ENCODE measurements at regions not wholly inside any gene's neighbourhood (a gene's known extent, or its start where the extent isn't known, plus 50 kb on each side); places are given as distances from the start of the nearest gene placed in this dataset.

DNA sequence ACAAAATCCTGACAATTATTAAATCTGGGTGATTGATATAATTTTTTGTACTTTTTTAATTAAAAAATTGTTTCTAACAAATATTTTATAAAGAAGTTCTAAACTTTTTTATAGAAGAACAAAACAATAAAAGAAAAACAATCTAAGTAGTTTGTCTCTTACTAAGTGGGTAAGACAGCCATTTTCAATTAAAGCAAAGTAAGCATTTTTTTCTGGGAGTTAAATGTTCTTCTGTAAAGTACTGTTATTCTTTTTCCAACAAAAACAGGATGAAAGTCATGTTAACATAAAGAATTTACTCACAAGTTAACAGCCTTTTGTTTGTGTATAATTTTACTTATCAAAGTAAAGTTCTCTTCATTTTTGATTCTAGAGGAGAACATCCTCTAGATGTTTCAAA, 1029.9 kb downstream of the JRKL start:
- intact Hi-C loops (cut with DNase I), result no loop called here
- DNase-seq (ENCODE audit: low spot score in 2 of 2), result no peak
- Histone ChIP-seq H3K4me3 (no peak overlapping the region), H3K36me3 (no peaks in the 10 kb centered on the region), H3K27me3 (no peaks in the 10 kb centered on the region), H3K4me1 (no peaks in the 10 kb centered on the region), H3K27ac (no peak overlapping the region), H3K9me3 (no peaks in the 10 kb centered on the region)
- TF ChIP-seq, protein P1, sequence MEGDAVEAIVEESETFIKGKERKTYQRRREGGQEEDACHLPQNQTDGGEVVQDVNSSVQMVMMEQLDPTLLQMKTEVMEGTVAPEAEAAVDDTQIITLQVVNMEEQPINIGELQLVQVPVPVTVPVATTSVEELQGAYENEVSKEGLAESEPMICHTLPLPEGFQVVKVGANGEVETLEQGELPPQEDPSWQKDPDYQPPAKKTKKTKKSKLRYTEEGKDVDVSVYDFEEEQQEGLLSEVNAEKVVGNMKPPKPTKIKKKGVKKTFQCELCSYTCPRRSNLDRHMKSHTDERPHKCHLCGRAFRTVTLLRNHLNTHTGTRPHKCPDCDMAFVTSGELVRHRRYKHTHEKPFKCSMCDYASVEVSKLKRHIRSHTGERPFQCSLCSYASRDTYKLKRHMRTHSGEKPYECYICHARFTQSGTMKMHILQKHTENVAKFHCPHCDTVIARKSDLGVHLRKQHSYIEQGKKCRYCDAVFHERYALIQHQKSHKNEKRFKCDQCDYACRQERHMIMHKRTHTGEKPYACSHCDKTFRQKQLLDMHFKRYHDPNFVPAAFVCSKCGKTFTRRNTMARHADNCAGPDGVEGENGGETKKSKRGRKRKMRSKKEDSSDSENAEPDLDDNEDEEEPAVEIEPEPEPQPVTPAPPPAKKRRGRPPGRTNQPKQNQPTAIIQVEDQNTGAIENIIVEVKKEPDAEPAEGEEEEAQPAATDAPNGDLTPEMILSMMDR (IDR thresholded peaks at IDR 0.05), result no peak

DNA sequence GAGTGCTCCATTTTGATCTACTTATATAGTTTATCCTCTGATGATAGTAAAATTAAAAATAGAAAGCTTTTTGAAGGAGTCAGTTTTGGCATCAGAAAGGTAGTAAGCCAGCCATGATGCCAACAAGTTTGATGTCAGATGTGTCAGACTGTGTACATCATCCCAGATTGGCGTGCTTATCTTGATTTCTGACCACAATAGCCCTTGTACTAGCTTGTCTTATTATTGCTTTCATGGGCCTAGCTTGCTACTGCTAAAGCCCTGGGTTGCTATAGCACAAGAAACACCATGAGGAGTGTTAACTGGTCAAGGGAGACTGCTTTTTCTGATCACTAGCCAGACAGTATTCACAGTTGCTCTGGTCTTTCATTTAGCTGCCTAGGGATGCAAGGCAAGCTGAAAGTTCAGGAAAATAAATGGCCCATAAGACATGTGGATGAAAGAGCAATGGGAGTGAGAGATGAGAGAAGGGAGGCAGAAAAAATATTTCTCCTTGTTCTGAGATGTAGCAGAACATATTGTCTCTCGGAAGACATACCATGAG, 1038.5 kb downstream of the JRKL start:
- no peaks in the 10 kb centered on the region for H3K36me3 ChIP-seq
- no peaks in the 10 kb centered on the region for H3K9me3 ChIP-seq
- H3K27ac ChIP-seq, result no peak overlapping the region
- no peak overlapping the region for H3K4me3 ChIP-seq
- intact Hi-C loops (cut with DNase I), result no loop called here
- no peak for DNase-seq (ENCODE audit: low spot score in 2 of 2)
- TF ChIP-seq, protein P1 (IDR thresholded peaks at IDR 0.05), result no peak
- H3K4me1 ChIP-seq, result no peaks in the 10 kb centered on the region
- no peaks in the 10 kb centered on the region for H3K27me3 ChIP-seq

DNA sequence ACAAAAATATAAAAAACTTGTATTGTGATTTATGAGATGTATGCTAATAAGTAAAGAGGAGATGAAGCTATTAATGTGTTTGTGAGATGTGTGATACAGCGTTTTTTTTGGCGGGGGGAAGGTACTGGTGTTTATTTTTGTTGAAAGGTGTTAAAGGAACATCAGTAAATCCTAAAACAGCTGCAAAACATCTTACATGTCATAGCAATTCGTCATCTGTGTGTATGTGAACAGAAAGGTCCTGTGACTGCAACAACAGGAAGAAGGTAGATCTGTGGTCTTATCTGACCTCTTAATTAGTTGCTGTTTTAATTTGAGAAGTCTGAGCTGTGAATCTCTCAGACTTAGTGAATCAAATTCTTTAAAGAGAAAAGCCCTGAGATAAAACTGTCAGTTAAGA, 1041.1 kb downstream of the JRKL start:
- Histone ChIP-seq H3K27me3 (no peaks in the 10 kb centered on the region), H3K9me3 (no peaks in the 10 kb centered on the region), H3K36me3 (no peaks in the 10 kb centered on the region), H3K4me3 (no peak overlapping the region), H3K27ac (no peak overlapping the region), H3K4me1 (no peaks in the 10 kb centered on the region)
- TF ChIP-seq, protein P1 (IDR thresholded peaks at IDR 0.05), result no peak
- intact Hi-C loops (cut with DNase I), result no loop called here
- no peak for DNase-seq (ENCODE audit: low spot score in 2 of 2)

DNA sequence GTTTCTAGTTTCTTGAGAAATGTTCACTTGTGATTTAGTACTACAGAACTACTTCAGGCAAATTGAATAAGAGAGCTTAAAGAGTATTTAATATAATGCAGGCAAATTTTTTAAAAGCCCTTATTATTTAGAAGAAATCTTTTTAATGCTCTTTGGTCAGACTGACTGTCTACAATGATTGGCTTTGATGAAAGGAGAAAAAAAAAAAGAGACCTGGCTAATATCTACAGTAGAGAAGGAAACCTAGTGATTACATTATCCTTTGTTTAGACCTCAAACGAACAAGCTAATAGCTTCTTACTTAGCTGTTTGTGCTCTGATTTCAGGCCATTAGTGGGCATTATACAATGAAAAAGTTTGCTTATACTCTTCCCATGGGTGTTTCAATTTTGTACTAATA, 1043.1 kb downstream of the JRKL start:
- no peaks in the 10 kb centered on the region for H3K27me3 ChIP-seq

DNA sequence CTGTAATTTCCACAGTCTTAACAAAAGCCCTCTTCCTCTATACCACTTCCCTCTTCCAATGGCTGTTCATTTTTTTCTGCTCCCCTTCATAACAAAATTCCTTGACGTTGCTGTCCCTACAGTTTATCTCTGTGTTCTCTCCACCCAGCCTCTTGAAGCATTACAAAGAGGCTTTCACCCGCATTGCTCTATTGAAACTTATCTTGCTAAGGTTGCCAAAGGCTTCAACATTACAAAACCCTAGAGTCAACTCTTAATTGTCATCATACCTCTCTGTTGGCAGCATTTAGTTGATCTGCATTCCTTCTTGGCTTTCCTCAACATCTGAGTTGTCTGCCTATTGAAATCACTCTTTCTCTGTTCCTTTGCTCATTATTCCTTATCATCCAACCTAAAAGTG, 1055.7 kb downstream of the JRKL start:
- TF ChIP-seq, protein P1 (IDR thresholded peaks at IDR 0.05), result no peak
- DNase-seq (ENCODE audit: low spot score in 2 of 2), result no peak
- intact Hi-C loops (cut with DNase I), result no loop called here
- no peak overlapping the region for H3K4me3 ChIP-seq
- no peaks in the 10 kb centered on the region for H3K9me3 ChIP-seq
- no peak overlapping the region for H3K27ac ChIP-seq
- no peaks in the 10 kb centered on the region for H3K27me3 ChIP-seq
- H3K4me1 ChIP-seq, result no peaks in the 10 kb centered on the region
- H3K36me3 ChIP-seq, result no peaks in the 10 kb centered on the region

More for the DNA sequence above, 1043.1 kb downstream of the JRKL start:
- DNase-seq (ENCODE audit: low spot score in 2 of 2), result no peak
- TF ChIP-seq, protein P1 (IDR thresholded peaks at IDR 0.05), result no peak
- H3K4me1 ChIP-seq, result no peaks in the 10 kb centered on the region
- H3K27ac ChIP-seq, result no peak overlapping the region
- no peak overlapping the region for H3K4me3 ChIP-seq
- intact Hi-C loops (cut with DNase I), result no loop called here
- H3K36me3 ChIP-seq, result no peaks in the 10 kb centered on the region
- H3K9me3 ChIP-seq, result no peaks in the 10 kb centered on the region

DNA sequence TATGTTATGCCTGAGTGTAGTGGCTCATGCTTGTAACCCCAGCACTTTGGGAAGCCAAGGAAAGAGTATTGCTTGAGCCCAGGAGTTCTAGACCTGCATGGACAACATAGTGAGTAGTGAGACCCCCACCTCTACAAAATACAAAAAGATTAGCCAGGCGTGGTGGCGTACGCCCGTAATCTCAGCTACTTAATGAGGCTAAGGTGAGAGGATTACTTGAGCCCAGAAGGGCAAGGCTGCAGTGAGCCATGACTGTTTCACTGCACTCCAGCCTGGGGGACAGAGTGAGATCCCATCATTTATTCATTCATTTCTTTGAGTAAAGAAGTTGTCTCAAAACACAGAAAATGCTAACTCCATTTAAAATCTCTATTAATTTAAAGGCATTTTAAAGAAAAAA, 1061.6 kb downstream of the JRKL start:
- Histone ChIP-seq H3K27ac (no peak overlapping the region), H3K4me3 (no peak overlapping the region), H3K4me1 (no peaks in the 10 kb centered on the region), H3K9me3 (no peaks in the 10 kb centered on the region), H3K27me3 (no peaks in the 10 kb centered on the region), H3K36me3 (no peaks in the 10 kb centered on the region)
- TF ChIP-seq, protein P1 (IDR thresholded peaks at IDR 0.05), result no peak
- no peak for DNase-seq (ENCODE audit: low spot score in 2 of 2)
- intact Hi-C loops (cut with DNase I), result no loop called here

All from ascending aorta (tissue), 2 donors.